ENCODE measurements at regions not wholly inside any gene's neighbourhood (a gene's known extent, or its start where the extent isn't known, plus 50 kb on each side); places are given as distances from the start of the nearest gene placed in this dataset.

GRCh38 chr22:47605886-47606285, 843.4 kb downstream of the TBC1D22A start:
- no peak for TF ChIP-seq CTCF (conservative IDR thresholded peaks at IDR 0.05; ENCODE audit: low read depth, low read length)
- TF ChIP-seq EZH2 (IDR thresholded peaks at IDR 0.05; ENCODE audit: low read length, unreplicated experiment) = no peak

Data from PC-3 (cell line).